GM23338 (cell line): ENCODE measurements at regions not wholly inside any gene's neighbourhood (a gene's known extent, or its start where the extent isn't known, plus 50 kb on each side); places are given as distances from the start of the nearest gene placed in this dataset.

ENCODE experiments used
- CREB1 ChIP-seq: fragments of 250-450 bp; sonication (Bioruptor Pico); IDR thresholded peaks from 2 replicates; pipeline ENCODE4 v1.5.0; 2020; ENCODE audit warnings: low read depth, mild to moderate bottlenecking, moderate library complexity
- EZH2 ChIP-seq: fragments of 200-600 bp; sonication (generic); IDR thresholded peaks from one replicate; pipeline ENCODE4 v1.8.0; 2017; ENCODE audit warnings: antibody characterized with exemption, mild to moderate bottlenecking, low read depth; ENCODE audit not compliant: unreplicated experiment
- EZH2phosphoT487 ChIP-seq: fragments of 200-600 bp; sonication (generic); IDR thresholded peaks from one replicate; pipeline ENCODE4 v1.8.1; 2018; ENCODE audit warnings: antibody characterized with exemption; ENCODE audit not compliant: unreplicated experiment
- JUNB ChIP-seq: IDR thresholded peaks from one replicate; pipeline ENCODE4 v1.6.1; 2016; ENCODE audit warnings: antibody characterized with exemption; ENCODE audit not compliant: unreplicated experiment
- NANOG ChIP-seq: IDR thresholded peaks from 2 replicates; pipeline ENCODE4 v1.6.1; 2016; ENCODE audit warnings: antibody characterized with exemption, borderline replicate concordance
- POLR2AphosphoS5 ChIP-seq: IDR thresholded peaks from 2 replicates; pipeline ENCODE4 v1.6.1; 2016; ENCODE audit warnings: antibody characterized with exemption, low read depth
- STAT1 ChIP-seq: IDR thresholded peaks from one replicate; pipeline ENCODE4 v1.6.1; 2016; ENCODE audit warnings: antibody characterized with exemption; ENCODE audit not compliant: unreplicated experiment
- ZNF114 ChIP-seq: fragments of 250-450 bp; sonication (Bioruptor Pico); IDR thresholded peaks from 2 replicates; pipeline ENCODE4 v1.5.0; 2020; ENCODE audit warnings: mild to moderate bottlenecking, moderate library complexity
- ZNF331 ChIP-seq: fragments of 250-450 bp; sonication (Bioruptor Pico); IDR thresholded peaks from 2 replicates; pipeline ENCODE4 v1.5.0; 2020; ENCODE audit warnings: low read depth, mild to moderate bottlenecking, moderate library complexity
- TF ChIP-seq, protein P1 (sequence below), 2 experiments: fragments of 200-600 bp in 1 of 2; sonication (generic) in 1 of 2; conservative IDR thresholded peaks; 2 replicates each; pipeline versions ENCODE4 v1.5.1 to v1.6.1; 2016 to 2017; ENCODE audit warnings: antibody characterized with exemption in 2 of 2, low read depth in 2 of 2, mild to moderate bottlenecking in 2 of 2, moderate library complexity in 1 of 2
- TF ChIP-seq, protein P2 (sequence below): IDR thresholded peaks from 2 replicates; pipeline ENCODE4 v1.6.1; 2016; ENCODE audit warnings: antibody characterized with exemption
- TF ChIP-seq, protein P3 (sequence below): IDR thresholded peaks from one replicate; pipeline ENCODE4 v1.6.1; 2018; ENCODE audit warnings: antibody characterized with exemption; ENCODE audit not compliant: unreplicated experiment

DNA sequence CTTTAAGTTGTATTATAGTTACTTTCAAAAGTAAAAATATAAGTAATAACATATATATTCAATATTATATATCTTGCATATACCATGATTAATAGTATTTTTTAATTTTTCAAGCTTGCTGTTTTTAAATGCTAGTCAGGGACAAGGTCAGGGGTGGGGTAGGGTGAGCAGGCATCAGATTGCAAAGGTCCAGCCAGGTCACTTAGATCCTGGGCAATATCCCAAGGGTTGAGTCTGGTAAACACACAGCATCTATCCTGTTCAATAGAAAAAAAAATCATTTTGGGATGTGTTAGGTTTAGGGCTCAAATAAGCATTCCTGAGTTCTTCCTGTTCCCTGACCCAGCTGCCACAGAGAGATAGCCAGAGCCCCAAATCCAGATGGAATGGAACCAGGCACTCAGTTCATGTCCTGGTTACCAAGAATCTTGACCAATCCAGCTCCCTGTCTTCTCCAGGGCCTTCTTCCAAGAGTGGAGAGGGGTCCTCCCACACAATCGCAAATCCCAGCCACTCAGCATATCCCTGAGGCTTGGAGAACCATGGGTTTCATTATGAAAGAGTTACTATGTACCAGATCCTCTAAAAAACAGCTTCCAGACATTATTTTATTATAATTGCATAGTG, 134.9 kb upstream of the TOP1 start:
- TF ChIP-seq EZH2 (no peak), EZH2phosphoT487 (no peak), NANOG (no peak), POLR2AphosphoS5 (no peak), CREB1 (no peak), JUNB (no peak), ZNF114 (CRISPR knock-in tag) (no peak), ZNF331 (no peak), STAT1 (no peak)
- TF ChIP-seq, protein P1, sequence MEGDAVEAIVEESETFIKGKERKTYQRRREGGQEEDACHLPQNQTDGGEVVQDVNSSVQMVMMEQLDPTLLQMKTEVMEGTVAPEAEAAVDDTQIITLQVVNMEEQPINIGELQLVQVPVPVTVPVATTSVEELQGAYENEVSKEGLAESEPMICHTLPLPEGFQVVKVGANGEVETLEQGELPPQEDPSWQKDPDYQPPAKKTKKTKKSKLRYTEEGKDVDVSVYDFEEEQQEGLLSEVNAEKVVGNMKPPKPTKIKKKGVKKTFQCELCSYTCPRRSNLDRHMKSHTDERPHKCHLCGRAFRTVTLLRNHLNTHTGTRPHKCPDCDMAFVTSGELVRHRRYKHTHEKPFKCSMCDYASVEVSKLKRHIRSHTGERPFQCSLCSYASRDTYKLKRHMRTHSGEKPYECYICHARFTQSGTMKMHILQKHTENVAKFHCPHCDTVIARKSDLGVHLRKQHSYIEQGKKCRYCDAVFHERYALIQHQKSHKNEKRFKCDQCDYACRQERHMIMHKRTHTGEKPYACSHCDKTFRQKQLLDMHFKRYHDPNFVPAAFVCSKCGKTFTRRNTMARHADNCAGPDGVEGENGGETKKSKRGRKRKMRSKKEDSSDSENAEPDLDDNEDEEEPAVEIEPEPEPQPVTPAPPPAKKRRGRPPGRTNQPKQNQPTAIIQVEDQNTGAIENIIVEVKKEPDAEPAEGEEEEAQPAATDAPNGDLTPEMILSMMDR (conservative IDR thresholded peaks at IDR 0.05; ENCODE audit: low read depth in 2 of 2): no peak
- TF ChIP-seq, protein P2, sequence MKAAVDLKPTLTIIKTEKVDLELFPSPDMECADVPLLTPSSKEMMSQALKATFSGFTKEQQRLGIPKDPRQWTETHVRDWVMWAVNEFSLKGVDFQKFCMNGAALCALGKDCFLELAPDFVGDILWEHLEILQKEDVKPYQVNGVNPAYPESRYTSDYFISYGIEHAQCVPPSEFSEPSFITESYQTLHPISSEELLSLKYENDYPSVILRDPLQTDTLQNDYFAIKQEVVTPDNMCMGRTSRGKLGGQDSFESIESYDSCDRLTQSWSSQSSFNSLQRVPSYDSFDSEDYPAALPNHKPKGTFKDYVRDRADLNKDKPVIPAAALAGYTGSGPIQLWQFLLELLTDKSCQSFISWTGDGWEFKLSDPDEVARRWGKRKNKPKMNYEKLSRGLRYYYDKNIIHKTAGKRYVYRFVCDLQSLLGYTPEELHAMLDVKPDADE: no peak
- TF ChIP-seq, protein P3, sequence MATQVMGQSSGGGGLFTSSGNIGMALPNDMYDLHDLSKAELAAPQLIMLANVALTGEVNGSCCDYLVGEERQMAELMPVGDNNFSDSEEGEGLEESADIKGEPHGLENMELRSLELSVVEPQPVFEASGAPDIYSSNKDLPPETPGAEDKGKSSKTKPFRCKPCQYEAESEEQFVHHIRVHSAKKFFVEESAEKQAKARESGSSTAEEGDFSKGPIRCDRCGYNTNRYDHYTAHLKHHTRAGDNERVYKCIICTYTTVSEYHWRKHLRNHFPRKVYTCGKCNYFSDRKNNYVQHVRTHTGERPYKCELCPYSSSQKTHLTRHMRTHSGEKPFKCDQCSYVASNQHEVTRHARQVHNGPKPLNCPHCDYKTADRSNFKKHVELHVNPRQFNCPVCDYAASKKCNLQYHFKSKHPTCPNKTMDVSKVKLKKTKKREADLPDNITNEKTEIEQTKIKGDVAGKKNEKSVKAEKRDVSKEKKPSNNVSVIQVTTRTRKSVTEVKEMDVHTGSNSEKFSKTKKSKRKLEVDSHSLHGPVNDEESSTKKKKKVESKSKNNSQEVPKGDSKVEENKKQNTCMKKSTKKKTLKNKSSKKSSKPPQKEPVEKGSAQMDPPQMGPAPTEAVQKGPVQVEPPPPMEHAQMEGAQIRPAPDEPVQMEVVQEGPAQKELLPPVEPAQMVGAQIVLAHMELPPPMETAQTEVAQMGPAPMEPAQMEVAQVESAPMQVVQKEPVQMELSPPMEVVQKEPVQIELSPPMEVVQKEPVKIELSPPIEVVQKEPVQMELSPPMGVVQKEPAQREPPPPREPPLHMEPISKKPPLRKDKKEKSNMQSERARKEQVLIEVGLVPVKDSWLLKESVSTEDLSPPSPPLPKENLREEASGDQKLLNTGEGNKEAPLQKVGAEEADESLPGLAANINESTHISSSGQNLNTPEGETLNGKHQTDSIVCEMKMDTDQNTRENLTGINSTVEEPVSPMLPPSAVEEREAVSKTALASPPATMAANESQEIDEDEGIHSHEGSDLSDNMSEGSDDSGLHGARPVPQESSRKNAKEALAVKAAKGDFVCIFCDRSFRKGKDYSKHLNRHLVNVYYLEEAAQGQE: no peak
